Tibial artery (tissue), 4 donors: ENCODE measurements at regions not wholly inside any gene's neighbourhood (a gene's known extent, or its start where the extent isn't known, plus 50 kb on each side); places are given as distances from the start of the nearest gene placed in this dataset.

Source experiments
- DNase-seq, 2 donors: peaks; one replicate each; pipeline ENCODE4 v3.0.0-alpha.2; 2019
- H3K27ac ChIP-seq, 2 donors: fragments of 200-600 bp; sonication (generic) in 1 of 2; 1 replicate in 1 of 2; 2 replicates in 1 of 2; pipeline ENCODE4 v1.5.1; 2018 to 2019; ENCODE audit warnings: mild to moderate bottlenecking in 1 of 2
- H3K27me3 ChIP-seq, 2 donors: fragments of 200-600 bp; sonication (generic) in 1 of 2; one replicate each; pipeline versions ENCODE4 v1.5.1 to v1.6.0; 2016 to 2019
- H3K36me3 ChIP-seq, 3 donors: fragments of 200-600 bp; sonication (generic) in 2 of 3; one replicate each; pipeline ENCODE4 v1.5.1; 2016 to 2019; ENCODE audit warnings: mild to moderate bottlenecking in 2 of 3
- H3K4me1 ChIP-seq, 4 donors: fragments of 200-600 bp; sonication (generic) in 2 of 4; 1 replicate in 3 of 4; 2 replicates in 1 of 4; pipeline ENCODE4 v1.5.1; 2016 to 2019
- H3K4me3 ChIP-seq, 2 donors: fragments of 200-600 bp; sonication (generic) in 1 of 2; 1 replicate in 1 of 2; 2 replicates in 1 of 2; pipeline ENCODE4 v1.5.1; 2018 to 2019; ENCODE audit warnings: mild to moderate bottlenecking in 2 of 2
- H3K9me3 ChIP-seq, 3 donors: fragments of 200-600 bp; sonication (generic) in 1 of 3; one replicate each; pipeline ENCODE4 v1.5.1; 2016 to 2019
- CTCF ChIP-seq, 2 experiments: fragments of 200-600 bp in 1 of 2; fragments of 450-650 bp in 1 of 2; IDR thresholded peaks; one replicate each; pipeline ENCODE4 v1.5.1; 2017 to 2019; ENCODE audit warnings: antibody characterized with exemption in 2 of 2, mild to moderate bottlenecking in 1 of 2, moderate library complexity in 1 of 2
- intact Hi-C: fragments of 100-400 bp; cut with DNase I; formaldehyde crosslinking; loops from one replicate; pipeline ENCODE4 v1.15.0; 2023; ENCODE audit warnings: low total_unique reads

GRCh38 chr5:110335361-110336066 lies 391.0 kb downstream of the TMEM232 start:
- H3K27ac ChIP-seq: no peak overlapping the region
- H3K4me3 ChIP-seq: no peak overlapping the region
- no peaks in the 10 kb centered on the region for H3K9me3 ChIP-seq
- TF ChIP-seq CTCF (IDR thresholded peaks at IDR 0.05): no peak
- no peak for DNase-seq
- peaks cover 0 to 10% (median 3%) of the 10 kb centered on the region in 4 donors for H3K4me1 ChIP-seq
- no peaks in the 10 kb centered on the region for H3K36me3 ChIP-seq
- H3K27me3 ChIP-seq: no peaks in the 10 kb centered on the region
- intact Hi-C loops: no loop called here

GRCh38 chr5:110338341-110339083 lies 388.0 kb downstream of the TMEM232 start:
- Histone ChIP-seq H3K4me1 (peaks cover 0 to 35% (median 16%) of the 10 kb centered on the region in 4 donors), H3K27ac (no peak overlapping the region), H3K4me3 (no peak overlapping the region), H3K9me3 (no peaks in the 10 kb centered on the region), H3K36me3 (no peaks in the 10 kb centered on the region), H3K27me3 (no peaks in the 10 kb centered on the region)
- intact Hi-C loops: no loop called here
- TF ChIP-seq CTCF (IDR thresholded peaks at IDR 0.05): no peak
- DNase-seq: no peak

GRCh38 chr5:110339399-110339798 lies 387.1 kb downstream of the TMEM232 start:
- no peak for TF ChIP-seq CTCF (IDR thresholded peaks at IDR 0.05)
- H3K27ac ChIP-seq: no peak overlapping the region
- no peaks in the 10 kb centered on the region for H3K36me3 ChIP-seq

GRCh38 chr5:110341836-110342235 lies 384.6 kb downstream of the TMEM232 start:
- no peak for TF ChIP-seq CTCF (IDR thresholded peaks at IDR 0.05)
- no peak overlapping the region for H3K4me3 ChIP-seq
- no peak for DNase-seq
- H3K27me3 ChIP-seq: no peaks in the 10 kb centered on the region
- no peak overlapping the region for H3K27ac ChIP-seq
- H3K4me1 ChIP-seq: peaks cover 0 to 56% (median 21%) of the 10 kb centered on the region in 4 donors
- no peaks in the 10 kb centered on the region for H3K9me3 ChIP-seq
- no peaks in the 10 kb centered on the region for H3K36me3 ChIP-seq
- intact Hi-C loops: no loop called here

More at GRCh38 chr5:110339399-110339798, 387.1 kb downstream of the TMEM232 start:
- H3K27me3 ChIP-seq: no peaks in the 10 kb centered on the region
- H3K9me3 ChIP-seq: no peaks in the 10 kb centered on the region
- H3K4me3 ChIP-seq: no peak overlapping the region
- no peak for DNase-seq
- H3K4me1 ChIP-seq: peaks cover 0 to 35% (median 16%) of the 10 kb centered on the region in 4 donors
- intact Hi-C loops: no loop called here

GRCh38 chr5:110342683-110343082 lies 383.8 kb downstream of the TMEM232 start:
- DNase-seq: peak in 1 of 2 donors; percentile 35
- no peaks in the 10 kb centered on the region for H3K36me3 ChIP-seq
- H3K27me3 ChIP-seq: no peaks in the 10 kb centered on the region
- intact Hi-C loops: no loop called here
- H3K9me3 ChIP-seq: no peaks in the 10 kb centered on the region
- no peak overlapping the region for H3K4me3 ChIP-seq
- TF ChIP-seq CTCF (IDR thresholded peaks at IDR 0.05): no peak
- peak overlapping the region in 1 of 2 donors; percentile 20 for H3K27ac ChIP-seq
- H3K4me1 ChIP-seq: peaks cover 0 to 59% (median 22%) of the 10 kb centered on the region in 4 donors
